NCI-H1694 treated with DMSO at 0.1 percent for 48 hours (cell line): ENCODE measurements at regions not wholly inside any gene's neighbourhood (a gene's known extent, or its start where the extent isn't known, plus 50 kb on each side); places are given as distances from the start of the nearest gene placed in this dataset.
"Not testable (repeated sequence)": the region's sequence is repeated elsewhere in the genome, so short reads cannot be mapped to it uniquely, and the experiment has no call there.

Experiments
- DNase-seq: peaks from one replicate; lab custom pipeline; 2025; lab: John Stamatoyannopoulos, UW

DNA sequence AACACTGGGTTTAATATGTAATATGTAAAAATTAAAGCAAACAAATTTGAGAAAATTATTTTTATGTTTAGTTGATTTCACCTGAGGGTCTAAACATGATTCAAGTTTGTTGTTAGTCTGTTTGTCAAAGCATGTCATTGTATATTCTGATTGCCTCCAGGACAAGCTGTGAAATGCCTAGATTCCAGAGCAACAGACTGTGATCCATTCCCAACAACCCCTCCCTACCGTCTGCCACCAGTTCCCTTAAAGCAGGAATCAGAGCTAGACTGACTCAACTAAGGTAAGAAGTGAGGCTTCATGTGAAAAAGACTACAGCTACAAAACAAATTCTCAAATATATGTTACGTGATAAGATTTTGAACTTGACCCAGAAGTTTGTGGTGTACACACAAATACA lies 304.2 kb downstream of the RAB38 start:
- peak; percentile 60 for DNase-seq

DNA sequence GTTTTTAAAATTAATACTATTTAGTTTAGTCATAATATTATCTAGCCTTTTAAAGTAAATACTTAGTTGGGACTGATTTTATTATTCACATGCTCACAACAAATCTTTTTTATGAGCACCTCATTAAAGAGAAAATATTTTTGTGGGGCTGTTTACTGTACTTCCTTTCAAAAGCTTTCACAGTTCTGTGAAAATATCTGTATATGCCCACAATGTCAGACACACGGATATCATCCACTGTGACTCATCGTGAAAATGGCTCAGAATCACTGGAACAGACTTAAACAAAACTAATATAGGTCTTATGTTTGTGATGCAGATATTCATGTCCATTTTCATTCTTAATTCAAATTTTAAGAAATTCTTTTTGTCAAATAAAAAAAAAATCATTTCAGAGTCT lies 305.2 kb downstream of the RAB38 start:
- DNase-seq: no peak

DNA sequence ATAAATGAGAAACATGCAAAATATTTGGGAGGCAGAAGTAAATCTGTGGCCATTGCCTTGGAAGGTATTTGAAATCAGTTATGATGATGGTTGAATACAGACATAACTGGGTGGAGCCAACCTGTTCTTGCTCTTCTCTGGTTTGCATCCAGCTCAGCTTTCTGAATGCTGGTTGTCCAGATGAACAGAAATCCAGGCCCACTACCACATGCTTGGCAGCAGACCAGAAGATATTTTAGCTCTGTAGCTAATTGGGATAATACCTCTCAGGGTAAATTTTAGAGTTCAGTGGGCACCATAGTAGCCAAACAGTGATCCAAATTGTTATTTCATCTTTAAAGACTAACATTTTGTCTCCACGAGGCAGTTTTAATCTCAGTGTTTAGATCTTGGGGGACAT lies 308.3 kb downstream of the RAB38 start:
- DNase-seq: no peak

DNA sequence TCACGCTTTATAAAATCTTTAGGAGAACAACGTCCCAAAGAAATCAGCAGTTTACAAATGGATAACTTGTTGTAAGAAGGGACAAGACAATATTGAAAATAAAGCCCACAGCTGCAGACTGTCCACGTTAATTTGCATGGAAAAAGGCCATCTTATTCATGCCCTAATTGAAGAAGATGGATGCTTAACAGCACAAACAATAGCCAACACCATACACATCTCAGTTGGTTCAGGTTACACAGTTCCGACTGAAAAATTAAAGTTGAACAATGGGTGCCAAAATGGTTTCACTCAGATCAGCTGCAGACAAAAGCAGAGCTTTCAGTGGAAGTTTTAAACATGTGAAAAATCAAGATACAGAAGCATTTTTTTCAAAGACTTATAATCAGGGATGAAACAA lies 314.2 kb downstream of the RAB38 start:
- no peak for DNase-seq

DNA sequence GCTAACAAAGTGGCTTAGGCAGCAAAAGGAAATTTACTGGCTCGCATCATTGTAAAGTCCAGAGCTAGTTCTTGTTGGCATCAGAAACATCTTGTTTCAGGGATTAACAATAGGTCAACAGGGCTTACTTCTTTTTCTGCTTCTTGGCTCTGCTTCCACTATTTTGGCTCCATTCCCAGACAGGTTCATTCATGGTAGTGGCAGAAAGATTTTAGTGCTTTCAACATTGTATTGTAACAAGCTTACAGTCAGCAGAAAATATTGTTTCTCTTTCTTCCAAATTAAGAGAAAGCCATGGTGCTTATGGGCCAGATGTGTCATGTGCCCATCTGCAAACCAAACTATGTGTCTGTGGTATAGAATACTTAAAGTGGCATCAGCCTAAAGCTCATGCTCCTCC lies 315.6 kb downstream of the RAB38 start:
- no peak for DNase-seq

DNA sequence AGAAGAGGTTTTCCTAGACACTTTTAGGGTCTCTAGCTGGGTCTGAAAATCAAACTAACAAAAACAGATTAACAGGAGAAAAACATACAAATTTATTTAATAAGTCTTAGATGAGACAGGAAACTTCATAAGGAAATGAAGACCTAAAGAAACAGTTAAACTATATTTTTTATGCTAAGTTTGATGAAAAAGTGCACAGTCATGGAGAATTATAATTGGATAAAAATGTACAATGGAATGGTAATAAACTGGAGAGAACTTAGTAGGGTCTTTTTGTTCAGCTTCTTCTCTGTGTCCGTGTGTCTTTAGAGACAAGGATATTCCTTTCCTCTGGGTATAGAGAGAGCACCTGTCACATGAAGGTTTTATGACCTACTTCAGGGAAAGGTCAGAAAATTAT lies 323.4 kb downstream of the RAB38 start:
- DNase-seq: no peak

DNA sequence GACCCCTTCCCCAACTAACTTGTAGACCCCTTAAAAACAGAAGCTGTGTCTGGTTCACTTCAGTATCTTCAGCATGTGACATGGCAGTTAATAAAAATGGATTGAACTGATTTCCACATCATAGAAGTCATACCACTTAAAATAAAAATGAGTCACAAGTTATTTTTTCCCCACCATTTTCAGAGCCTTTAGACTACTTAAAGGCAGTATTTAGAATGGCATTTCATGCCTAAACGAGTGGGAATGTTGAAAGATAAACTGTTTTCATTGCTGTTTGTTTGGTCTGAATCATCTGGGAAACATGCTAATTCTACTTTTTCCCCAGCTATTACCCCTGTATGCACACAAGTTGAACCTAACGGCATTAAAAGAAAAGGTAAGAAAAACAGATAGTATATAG lies 324.0 kb downstream of the RAB38 start:
- no peak for DNase-seq

DNA sequence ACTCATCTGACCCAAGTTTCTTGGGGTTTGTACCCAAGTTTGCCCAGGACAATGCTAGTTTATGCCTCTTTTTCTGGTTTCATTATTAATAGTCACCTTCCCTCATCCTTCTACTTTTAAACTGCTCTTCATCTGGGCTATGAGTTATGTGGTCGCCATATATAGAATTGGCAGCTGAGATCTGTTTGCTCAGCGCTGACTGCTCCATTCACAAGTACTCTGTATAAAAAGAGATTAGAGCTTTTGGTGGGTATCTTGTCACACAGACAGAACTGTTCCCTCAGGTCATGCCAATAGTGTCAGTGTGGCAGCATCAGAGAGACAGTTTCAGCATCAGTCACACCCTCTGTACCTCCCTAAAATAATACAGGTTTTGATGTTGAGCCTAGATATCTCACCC lies 326.0 kb downstream of the RAB38 start:
- DNase-seq: no peak

DNA sequence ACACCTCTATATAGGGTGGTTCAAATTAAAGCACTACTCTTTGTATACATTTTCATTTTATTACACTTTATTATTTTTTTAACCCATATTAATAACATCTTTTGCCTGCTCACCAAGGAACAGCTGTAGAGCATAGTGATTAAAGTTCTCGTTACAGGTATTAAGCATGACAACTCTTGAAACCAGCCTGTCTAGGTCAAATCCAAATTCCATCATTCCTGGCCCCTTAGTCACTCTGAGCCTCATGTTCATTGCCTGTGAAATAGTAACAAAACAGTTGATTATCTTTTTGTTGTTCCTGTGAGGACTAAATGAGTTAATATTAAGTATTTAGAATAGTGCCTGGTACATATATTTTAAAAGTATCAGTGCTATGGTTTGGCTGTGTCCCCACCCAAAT lies 334.5 kb downstream of the RAB38 start:
- no peak for DNase-seq

DNA sequence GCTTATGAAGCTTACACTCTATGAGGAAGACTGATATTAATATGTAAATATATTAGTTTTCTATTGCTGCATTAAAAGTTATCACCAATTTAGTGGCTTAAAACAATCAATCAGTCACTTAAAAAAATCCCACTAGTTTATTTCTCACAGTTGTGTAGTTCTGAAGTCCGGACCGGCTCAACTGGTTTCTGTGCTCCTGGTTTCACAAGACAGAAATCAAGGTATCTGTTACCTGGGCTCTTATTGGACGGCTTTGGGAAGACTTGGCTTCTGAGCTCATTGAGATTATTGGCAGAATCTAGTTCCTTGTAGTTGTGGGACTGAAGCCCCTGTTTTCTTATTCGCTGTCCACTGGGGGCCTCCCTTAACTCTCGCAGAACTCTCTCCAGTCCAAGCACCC lies 343.0 kb downstream of the RAB38 start:
- DNase-seq: no peak

DNA sequence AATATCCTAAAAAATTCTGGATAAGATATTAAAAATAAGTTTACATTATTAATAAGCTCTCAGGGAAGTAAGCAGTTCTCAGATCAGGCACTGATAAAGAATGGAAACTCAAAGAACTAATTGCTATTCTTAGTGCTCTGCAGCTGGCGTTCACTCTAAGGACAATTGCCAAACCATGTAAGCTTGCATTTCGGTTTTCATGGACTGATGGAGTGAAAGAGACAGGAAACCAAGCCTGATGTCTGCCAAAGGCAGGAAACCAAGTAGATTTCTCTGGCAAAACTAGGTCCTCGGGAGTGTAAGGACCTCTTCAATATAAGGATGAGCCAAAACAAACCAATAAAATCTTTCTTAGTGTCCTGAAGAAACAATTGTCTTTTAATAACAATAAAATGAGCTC lies 355.2 kb downstream of the RAB38 start:
- peak; percentile 12 for DNase-seq

DNA sequence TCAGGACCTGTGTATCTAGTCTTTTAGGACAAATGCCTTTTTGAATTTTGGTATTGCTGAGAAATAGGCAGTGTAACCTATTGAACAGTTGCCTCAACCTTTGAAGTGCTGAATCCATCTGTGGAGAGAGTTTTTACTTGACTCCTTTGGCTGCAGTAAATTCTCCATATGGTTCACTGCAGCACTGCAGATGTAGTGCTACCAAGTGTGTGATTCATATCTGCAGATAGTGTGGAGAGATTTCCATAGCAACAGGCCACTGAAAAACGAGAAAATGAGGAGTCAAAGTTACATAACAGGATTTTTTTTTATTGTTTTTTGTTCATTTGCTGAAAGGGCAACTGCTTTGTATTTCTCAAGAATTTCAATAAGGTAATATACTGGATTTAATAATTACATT lies 356.1 kb downstream of the RAB38 start:
- peak; percentile 48 for DNase-seq

DNA sequence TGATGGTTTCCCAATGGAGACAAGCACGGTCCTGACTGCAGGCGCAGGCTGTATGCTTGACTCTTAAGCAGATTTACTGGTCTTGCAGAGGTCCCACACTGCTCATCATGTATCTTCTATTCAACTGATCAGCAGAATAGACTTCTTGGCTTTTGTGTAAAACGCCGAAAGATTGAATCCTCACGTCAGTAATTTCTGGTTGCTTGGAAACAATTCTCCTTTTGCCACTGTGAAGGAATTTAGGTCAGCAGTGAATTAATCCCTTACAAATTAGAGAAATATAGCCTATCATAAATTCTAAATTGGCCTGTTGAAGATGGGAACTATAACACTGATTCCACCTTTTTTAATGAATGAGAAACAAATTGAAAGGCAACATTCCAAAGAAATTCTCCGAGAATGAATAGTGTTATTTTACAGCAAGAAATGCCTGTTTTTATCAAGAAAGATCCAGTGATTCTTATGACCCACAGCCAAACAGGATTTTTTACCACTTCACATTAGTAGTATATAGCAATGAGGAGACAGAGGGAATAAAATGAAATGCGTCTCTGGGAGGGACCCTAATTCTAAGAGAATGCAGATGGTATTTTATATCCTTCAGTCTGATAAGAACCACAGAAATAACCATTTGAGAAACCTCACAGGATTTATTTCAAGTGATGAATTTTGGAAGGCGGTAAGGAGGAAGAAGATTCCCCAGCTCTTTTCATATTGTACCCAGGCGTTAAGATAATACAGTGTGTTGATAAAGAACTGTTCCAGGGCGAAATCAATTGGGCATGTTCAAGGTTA lies 362.5 kb downstream of the RAB38 start:
- DNase-seq: no peak

DNA sequence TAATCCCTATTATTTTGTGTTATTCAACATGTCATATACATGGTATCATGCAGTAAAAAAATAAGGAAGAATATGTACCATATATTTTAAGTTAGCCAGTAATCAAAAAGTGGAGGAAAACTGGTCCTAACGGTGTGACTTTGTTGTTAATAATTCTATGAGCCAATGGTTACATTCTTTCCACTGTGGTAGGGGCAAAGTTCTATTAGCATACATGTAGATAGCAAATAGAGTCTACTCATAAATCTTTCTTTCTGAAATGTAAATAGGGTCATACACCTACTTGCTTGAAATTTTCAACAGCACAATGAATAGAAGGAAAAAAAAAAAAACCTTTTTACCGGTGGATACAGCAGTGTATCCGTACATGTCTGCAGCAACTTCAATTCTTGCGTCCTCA lies 364.8 kb downstream of the RAB38 start:
- DNase-seq: no peak

DNA sequence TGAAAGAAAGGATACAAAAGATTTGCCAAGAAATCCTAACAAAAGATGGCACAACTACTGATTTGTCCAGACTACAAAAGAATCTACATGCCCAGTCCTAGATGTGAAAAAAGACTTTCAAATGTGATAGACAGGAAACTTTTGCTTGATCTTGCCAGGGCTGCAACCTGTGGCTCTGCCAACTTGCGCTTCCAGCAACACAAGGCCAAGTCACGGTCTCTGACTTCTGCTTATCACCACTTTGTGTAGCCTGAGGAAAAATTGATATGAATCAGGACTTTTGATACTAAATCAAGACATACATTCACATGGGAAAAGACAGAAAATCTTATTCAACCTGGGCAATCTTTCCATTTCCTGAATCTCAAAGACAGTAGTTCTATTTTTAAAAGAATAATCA lies 366.0 kb downstream of the RAB38 start:
- DNase-seq: no peak

DNA sequence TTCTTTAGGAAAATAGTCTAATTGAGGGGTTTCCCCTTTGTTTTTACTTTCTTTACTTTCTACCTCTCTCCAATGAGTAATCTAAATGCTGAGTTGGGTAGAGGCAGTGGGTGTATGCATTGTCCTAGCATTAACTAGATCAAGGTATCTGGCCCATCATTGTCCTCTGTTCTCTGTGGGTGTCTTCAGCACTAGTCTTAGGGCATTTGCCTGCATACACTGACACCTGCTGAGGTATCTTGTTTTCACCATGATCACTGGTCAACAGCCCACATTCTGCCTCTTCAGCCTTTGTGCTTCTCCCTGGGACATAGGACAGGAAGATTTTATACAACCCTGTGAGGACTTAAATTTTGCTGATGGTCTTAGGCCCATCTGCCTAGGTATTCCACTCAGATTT lies 371.1 kb downstream of the RAB38 start:
- no peak for DNase-seq

DNA sequence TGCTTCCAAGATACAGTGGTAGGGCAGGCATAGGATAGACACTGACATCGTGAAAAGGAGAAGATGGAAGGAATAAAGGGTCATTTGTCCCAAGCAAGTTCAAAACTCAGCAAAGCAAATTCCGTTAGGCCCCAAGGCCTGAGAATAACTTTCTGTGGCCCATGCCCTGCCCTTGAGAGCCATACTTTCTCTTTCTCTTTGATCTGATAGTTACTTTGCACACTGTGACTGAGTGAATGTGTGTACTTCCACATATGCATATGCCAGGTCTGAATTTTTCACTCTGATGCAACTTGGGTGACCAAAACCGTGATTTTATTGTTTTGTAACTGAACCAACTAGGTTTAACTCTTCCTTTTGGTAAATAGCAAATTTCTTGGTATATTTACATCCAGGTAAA lies 371.5 kb downstream of the RAB38 start:
- no peak for DNase-seq

DNA sequence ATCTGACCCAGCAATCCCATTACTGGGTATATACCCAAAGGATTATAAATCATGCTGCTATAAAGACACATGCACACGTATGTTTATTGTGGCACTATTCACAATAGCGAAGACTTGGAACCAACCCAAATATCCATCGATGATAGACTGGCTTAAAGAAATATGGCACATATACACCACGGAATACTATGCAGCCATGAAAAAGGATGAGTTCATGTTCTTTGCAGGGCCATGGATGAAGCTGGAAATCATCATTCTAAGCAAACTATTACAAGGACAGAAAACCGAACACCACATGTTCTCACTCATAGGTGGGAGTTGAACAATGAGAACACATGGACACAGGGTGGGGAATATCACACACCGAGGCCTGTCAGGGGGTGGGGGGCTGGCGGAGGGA lies 390.4 kb downstream of the RAB38 start:
- DNase-seq: not testable (repeated sequence)

DNA sequence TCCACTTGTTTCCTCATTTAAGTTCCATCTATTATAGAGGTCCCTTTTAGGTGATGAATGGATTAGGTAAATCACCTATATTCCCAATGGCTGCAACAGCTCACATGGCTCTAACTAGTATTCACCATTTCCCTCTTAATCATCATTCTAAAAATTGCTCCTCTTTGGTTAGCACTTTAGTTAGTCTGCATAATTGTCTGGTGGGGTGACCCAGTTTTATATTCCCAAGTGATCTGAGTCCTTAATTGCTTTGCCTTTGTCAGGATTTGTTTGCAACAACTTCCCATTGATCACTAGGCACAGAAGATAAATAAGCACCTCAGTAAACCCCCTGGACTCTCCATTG lies 395.2 kb downstream of the RAB38 start:
- no peak for DNase-seq

DNA sequence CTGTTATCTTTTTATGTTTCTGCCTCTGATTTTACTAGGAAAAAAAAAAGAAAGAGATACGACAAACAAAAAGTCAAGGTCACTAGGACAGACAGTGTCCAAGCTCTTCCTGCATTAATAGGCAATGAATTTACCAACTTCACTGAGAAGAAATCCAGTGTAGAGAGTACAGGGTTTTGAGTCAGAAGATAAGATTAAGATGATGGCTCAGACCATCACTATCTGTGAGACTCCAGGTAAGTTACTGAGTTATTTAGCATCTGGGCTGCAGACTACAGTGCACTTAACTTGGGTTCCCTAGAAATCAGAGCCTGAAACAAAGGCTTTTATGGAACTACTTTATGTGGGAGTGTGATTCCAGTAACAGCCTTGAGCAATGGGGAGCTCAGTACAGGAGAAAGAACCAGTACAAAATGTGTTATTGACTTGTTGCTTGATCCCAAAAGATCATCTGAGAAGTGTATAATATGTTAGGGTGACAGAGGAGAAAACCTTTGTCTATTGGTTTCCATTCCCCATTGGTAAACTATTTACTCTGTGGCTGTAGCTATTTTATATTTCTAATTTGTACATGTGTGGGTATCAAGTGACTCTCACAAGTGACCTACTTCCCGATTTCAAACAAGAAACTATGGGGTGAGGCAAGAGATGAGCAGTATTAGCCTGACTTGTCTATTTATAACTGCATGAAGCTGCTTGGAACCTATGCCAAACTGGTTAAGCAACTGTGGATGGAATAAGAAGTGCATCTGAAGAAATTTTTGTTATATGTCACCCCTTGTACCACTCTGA lies 395.8 kb downstream of the RAB38 start:
- no peak for DNase-seq

DNA sequence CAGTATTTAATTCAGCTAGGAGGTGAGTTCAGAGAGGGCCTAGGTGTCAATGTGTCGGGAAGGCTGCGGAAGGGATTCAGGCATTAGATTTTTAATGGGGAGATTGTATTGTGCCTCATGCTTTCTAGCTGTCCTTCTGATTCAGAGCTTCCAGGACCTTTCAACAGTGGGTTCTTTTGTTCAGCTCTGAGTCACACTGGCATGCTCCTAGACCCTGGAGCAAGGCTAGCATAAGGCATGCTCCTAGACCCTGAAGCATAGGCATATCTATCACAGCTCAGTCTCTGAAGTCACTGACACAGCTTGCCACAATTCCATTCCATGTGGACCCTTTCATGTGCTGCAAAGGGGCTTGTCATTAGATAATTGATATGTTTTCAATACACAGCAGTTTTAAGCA lies 396.9 kb downstream of the RAB38 start:
- no peak for DNase-seq

DNA sequence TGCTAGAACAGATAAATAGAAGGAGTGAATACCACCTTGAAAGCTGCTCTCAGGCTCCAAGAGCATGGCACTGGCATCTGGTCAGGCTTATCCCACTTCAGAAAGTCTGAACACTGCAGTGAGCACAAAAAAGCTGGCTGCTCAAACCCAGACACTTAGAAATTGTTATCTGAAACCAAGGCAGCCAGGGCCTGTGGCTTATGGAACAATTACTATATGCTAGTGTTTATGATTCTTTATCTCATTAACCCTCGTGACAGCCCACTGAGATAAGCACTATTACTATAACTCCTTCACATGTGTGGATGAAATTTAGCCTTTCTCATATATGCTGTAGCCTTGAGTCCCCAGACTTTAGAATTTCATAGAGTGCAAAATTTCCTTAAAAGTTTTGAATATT lies 400.2 kb downstream of the RAB38 start:
- DNase-seq: no peak

DNA sequence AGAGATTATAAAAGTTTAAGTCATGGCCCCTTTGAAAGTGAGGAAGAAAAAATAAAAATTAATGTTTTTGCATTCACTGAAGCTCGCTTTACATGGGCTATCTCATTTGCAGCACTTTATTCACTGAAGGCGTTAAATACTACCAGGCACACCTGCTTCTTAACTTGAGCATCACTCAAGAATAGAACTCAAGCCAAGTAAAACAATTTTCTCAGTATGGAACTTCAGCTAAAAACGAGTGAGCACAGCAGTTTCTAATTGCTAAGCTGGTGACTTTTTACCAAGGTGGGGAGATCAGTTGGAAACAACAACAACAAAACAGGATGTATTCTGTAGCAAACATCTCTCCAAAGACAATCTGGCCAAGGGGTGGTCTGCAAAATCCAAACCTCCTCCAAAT lies 405.6 kb downstream of the RAB38 start:
- no peak for DNase-seq

DNA sequence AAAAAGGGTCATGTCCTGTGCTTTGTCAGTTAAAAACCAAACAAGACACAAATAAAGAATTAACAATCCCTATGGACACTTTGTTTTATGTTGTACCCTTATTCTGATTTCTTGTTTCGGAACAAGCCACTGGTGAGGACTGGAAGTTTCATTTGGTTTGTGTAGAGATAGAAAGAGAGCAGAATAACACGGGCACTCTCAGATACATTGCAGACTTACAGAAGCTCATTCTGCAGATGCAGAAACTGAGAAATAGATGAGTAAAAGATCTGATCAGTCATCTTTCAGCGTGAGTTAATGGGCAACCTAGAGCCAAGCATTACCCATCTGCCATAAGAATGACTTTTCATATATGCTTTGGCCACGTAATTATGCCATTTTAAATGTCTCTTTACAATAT lies 407.6 kb downstream of the RAB38 start:
- DNase-seq: no peak
